Trophoblast cell (in vitro differentiated cells and primary cell): ENCODE measurements at regions not wholly inside any gene's neighbourhood (a gene's known extent, or its start where the extent isn't known, plus 50 kb on each side); places are given as distances from the start of the nearest gene placed in this dataset.

ENCODE experiments used
- DNase-seq, 2 donors: peaks; one replicate each; pipeline ENCODE4 v3.0.0-alpha.2; 2016
- H2AFZ ChIP-seq: 2 replicates; pipeline ENCODE4 v1.6.1; 2013; ENCODE audit warnings: low read length, moderate library complexity, mild to moderate bottlenecking; ENCODE audit not compliant: insufficient read depth, poor library complexity
- H2AK5ac ChIP-seq: 2 replicates; pipeline ENCODE4 v1.6.1; 2013; ENCODE audit warnings: mild to moderate bottlenecking, low read length
- H2BK120ac ChIP-seq: 2 replicates; pipeline ENCODE4 v1.6.1; 2013; ENCODE audit warnings: low read length, mild to moderate bottlenecking, moderate library complexity; ENCODE audit not compliant: insufficient read depth, poor library complexity
- H2BK12ac ChIP-seq: 2 replicates; pipeline ENCODE4 v1.6.1; 2013; ENCODE audit warnings: mild to moderate bottlenecking, low read length, moderate library complexity
- H2BK5ac ChIP-seq: 2 replicates; pipeline ENCODE4 v1.6.1; 2013; ENCODE audit warnings: low read length, low read depth, moderate library complexity, mild to moderate bottlenecking; ENCODE audit not compliant: poor library complexity
- H3K14ac ChIP-seq: 2 replicates; pipeline ENCODE4 v1.6.1; 2013; ENCODE audit warnings: mild to moderate bottlenecking, low read length
- H3K18ac ChIP-seq: 2 replicates; pipeline ENCODE4 v1.6.1; 2013; ENCODE audit warnings: mild to moderate bottlenecking, low read length
- H3K23ac ChIP-seq: 2 replicates; pipeline ENCODE4 v1.6.1; 2013; ENCODE audit warnings: low read length
- H3K27ac ChIP-seq: 2 replicates; pipeline ENCODE4 v1.5.1; 2013; ENCODE audit warnings: low read depth, mild to moderate bottlenecking, inconsistent platforms, low read length, moderate library complexity
- H3K27me3 ChIP-seq: 2 replicates; pipeline ENCODE4 v1.6.1; 2013; ENCODE audit warnings: inconsistent platforms, mild to moderate bottlenecking, low read length, moderate library complexity; ENCODE audit not compliant: insufficient read depth
- H3K36me3 ChIP-seq, 2 experiments: 1 replicate in 1 of 2; 2 replicates in 1 of 2; pipeline ENCODE4 v1.6.1; 2013; ENCODE audit warnings: low read length in 2 of 2, mild to moderate bottlenecking in 2 of 2, moderate library complexity in 1 of 2; ENCODE audit not compliant: insufficient read depth in 2 of 2, control insufficient read depth in 1 of 2
- H3K4ac ChIP-seq: 2 replicates; pipeline ENCODE4 v1.6.1; 2013; ENCODE audit warnings: low read depth, mild to moderate bottlenecking, low read length, moderate library complexity
- H3K4me1 ChIP-seq, 2 experiments: 1 replicate in 1 of 2; 2 replicates in 1 of 2; pipeline ENCODE4 v1.6.1; 2013; ENCODE audit warnings: low read length in 2 of 2, mild to moderate bottlenecking in 2 of 2, moderate library complexity in 1 of 2; ENCODE audit not compliant: insufficient read depth in 2 of 2, control insufficient read depth in 1 of 2
- H3K4me2 ChIP-seq: 2 replicates; pipeline ENCODE4 v1.6.1; 2013; ENCODE audit warnings: inconsistent platforms, mild to moderate bottlenecking, low read length, moderate library complexity
- H3K4me3 ChIP-seq: 2 replicates; pipeline ENCODE4 v1.5.1; 2013; ENCODE audit warnings: mild to moderate bottlenecking, low read depth, low read length, inconsistent platforms
- H3K79me1 ChIP-seq: one replicate; pipeline ENCODE4 v1.6.1; 2013; ENCODE audit warnings: low read length
- H3K79me2 ChIP-seq: 2 replicates; pipeline ENCODE4 v1.6.1; 2013; ENCODE audit warnings: low read length, mild to moderate bottlenecking; ENCODE audit not compliant: control insufficient read depth, insufficient read depth, poor library complexity
- H3K9ac ChIP-seq: 2 replicates; pipeline ENCODE4 v1.6.1; 2013; ENCODE audit warnings: mild to moderate bottlenecking, low read length
- H3K9me3 ChIP-seq: 2 replicates; pipeline ENCODE4 v1.6.1; 2013; ENCODE audit warnings: low read depth, mild to moderate bottlenecking, control low read depth, inconsistent platforms, low read length; ENCODE audit not compliant: insufficient read depth
- H4K12ac ChIP-seq: 2 replicates; pipeline ENCODE4 v1.6.1; 2013; ENCODE audit warnings: low read depth, mild to moderate bottlenecking, low read length, moderate library complexity
- H4K8ac ChIP-seq: 2 replicates; pipeline ENCODE4 v1.6.1; 2013; ENCODE audit warnings: low read depth, mild to moderate bottlenecking, low read length, moderate library complexity
- H4K91ac ChIP-seq: one replicate; pipeline ENCODE4 v1.6.1; 2013; ENCODE audit warnings: low read depth, mild to moderate bottlenecking, low read length, moderate library complexity
- WGBS: extraction: QIAGEN DNeasy Blood & Tissue Kit; methylation state at CpG from one replicate; pipeline ENCODE4 v1.1.7; 2013; ENCODE audit warnings: missing lambda C conversion rate; ENCODE audit not compliant: insufficient read length, insufficient coverage; ENCODE audit errors: extremely low coverage; 5-methylcytosine and 5-hydroxymethylcytosine counted together

DNA sequence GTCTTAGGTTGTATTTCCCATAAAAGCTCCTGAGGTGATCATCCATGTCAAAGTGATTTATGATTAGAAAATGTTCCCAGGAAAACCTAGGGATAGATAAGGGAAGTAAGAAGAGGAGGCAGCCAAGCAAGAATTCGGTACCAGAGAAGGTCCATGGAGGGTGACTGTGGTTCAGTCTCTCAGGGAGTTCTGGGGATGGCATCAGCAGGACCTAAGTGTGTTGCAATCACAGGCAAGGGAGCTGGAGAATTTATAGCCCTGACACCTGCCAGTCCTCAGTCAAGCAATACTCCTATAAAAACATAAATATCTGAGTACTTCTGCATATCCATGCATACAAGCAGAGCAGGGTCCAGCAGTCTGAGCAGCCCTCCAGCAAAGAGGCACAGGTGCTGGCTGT, 95.6 kb upstream of the TOPAZ1 start:
- Histone ChIP-seq H2AK5ac (no peak overlapping the region), H3K9ac (no peak overlapping the region), H3K36me3 (no peaks in the 10 kb centered on the region), H3K4ac (no peak overlapping the region), H4K91ac (no peak overlapping the region), H3K9me3 (no peaks in the 10 kb centered on the region), H2AFZ (no peak overlapping the region), H2BK5ac (no peak overlapping the region), H3K14ac (no peak overlapping the region), H3K4me2 (no peak overlapping the region), H3K23ac (no peak overlapping the region), H4K12ac (no peak overlapping the region), H3K79me2 (no peaks in the 10 kb centered on the region), H2BK120ac (no peak overlapping the region), H3K4me3 (no peak overlapping the region), H3K79me1 (no peaks in the 10 kb centered on the region), H3K4me1 (no peaks in the 10 kb centered on the region), H3K27me3 (no peaks in the 10 kb centered on the region), H3K27ac (no peak overlapping the region), H2BK12ac (no peak overlapping the region), H4K8ac (no peak overlapping the region), H3K18ac (no peak overlapping the region)
- no peak for DNase-seq
- WGBS, result no CpG with 5 or more reads among the region's 1 CpG

DNA sequence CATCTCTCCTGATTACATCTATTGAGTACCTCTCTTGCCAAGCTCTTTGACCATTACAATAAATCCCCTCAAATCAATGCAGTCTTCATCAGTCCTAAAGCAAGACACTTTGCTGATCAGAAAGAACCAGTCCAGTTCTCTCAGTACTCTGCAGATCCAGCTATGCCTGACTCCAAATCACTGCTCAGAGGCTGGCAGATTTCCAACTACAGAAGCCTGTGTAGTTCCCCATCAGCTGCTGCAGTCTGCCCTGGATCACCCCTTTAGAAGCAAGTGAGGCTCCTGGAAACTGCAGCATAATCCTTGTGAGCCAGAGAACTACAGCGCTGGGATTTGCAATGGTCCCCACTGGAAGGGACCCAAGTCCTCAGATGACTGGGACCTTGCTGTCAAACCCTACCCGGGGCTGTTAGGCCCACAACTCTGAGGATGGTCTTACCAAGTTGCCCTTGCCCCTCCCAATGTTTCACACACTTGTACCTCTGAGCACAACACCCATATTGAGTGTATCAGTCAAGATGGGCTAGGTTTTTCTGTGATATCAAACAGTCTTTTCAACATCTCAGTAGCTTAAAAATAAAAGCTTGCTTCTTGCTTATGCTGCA, 81.9 kb upstream of the TOPAZ1 start:
- Histone ChIP-seq H3K4me3 (no peak overlapping the region), H4K91ac (no peak overlapping the region), H3K79me2 (no peaks in the 10 kb centered on the region), H3K36me3 (no peaks in the 10 kb centered on the region), H4K12ac (no peak overlapping the region), H2AK5ac (no peak overlapping the region), H3K4me1 (no peaks in the 10 kb centered on the region), H3K4ac (no peak overlapping the region), H2BK120ac (no peak overlapping the region), H3K14ac (no peak overlapping the region), H2BK12ac (no peak overlapping the region), H3K9me3 (no peaks in the 10 kb centered on the region), H3K18ac (no peak overlapping the region), H3K27ac (no peak overlapping the region), H3K27me3 (no peaks in the 10 kb centered on the region), H2BK5ac (no peak overlapping the region), H4K8ac (no peak overlapping the region), H3K23ac (no peak overlapping the region), H3K79me1 (no peaks in the 10 kb centered on the region), H3K9ac (no peak overlapping the region), H2AFZ (no peak overlapping the region), H3K4me2 (no peak overlapping the region)
- DNase-seq, result no peak
- WGBS, result no CpG with 5 or more reads among the region's 2 CpGs

DNA sequence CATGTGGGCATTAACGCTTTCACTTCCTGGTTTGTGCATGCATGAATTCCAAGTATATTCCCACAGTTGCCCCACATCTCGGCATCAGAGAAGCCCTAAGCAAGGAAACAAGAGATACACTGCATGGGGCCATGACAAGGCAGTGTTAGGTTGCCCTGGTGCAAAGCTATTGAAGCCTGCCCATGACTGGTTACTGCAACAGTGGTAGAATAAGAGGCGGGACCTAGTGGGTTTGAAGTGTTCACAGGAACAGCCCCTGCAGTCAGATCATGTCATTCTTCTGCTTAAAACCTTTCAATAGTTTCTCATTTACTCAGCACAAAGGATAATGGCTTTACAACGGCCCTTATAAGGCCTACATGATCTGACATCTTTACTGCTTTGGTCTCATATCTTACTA, 80.9 kb upstream of the TOPAZ1 start:
- H3K27ac ChIP-seq, result no peak overlapping the region
- H3K36me3 ChIP-seq, result no peaks in the 10 kb centered on the region
- no peak overlapping the region for H2AFZ ChIP-seq
- no peaks in the 10 kb centered on the region for H3K79me2 ChIP-seq
- H3K18ac ChIP-seq, result no peak overlapping the region
- no peak for DNase-seq
- H3K23ac ChIP-seq, result no peak overlapping the region
- H2BK5ac ChIP-seq, result no peak overlapping the region
- H2BK120ac ChIP-seq, result no peak overlapping the region
- H4K8ac ChIP-seq, result no peak overlapping the region
- H3K79me1 ChIP-seq, result no peaks in the 10 kb centered on the region
- no peaks in the 10 kb centered on the region for H3K4me1 ChIP-seq
- no peak overlapping the region for H3K14ac ChIP-seq
- H3K4me3 ChIP-seq, result no peak overlapping the region
- H2AK5ac ChIP-seq, result no peak overlapping the region
- no peaks in the 10 kb centered on the region for H3K9me3 ChIP-seq
- H3K4ac ChIP-seq, result no peak overlapping the region
- no peak overlapping the region for H4K12ac ChIP-seq
- no peak overlapping the region for H3K9ac ChIP-seq
- no peak overlapping the region for H4K91ac ChIP-seq
- no peaks in the 10 kb centered on the region for H3K27me3 ChIP-seq
- H2BK12ac ChIP-seq, result no peak overlapping the region
- no peak overlapping the region for H3K4me2 ChIP-seq
- no CpG with 5 or more reads among the region's 4 CpGs for WGBS

DNA sequence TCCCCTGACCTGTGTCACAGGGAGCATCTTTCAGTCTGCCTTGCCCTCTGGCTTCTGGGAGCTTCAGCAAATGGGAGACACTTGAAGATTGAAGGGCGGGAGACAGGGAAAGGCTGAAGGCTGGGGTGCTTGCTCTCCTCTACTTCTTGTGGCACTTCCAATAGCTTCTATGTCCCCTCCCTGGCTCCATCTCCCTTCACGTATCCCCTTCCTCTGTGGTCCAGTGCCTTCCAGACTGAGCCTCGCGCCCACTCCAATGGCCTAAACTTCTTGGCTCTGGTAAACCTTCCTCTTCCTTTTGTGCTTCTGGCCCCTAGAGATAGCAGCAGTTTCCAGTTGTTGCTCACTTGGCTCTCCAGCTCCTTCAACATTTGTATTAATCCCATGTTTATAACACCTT, 69.8 kb upstream of the TOPAZ1 start:
- H3K14ac ChIP-seq, result no peak overlapping the region
- H3K18ac ChIP-seq, result no peak overlapping the region
- no peak overlapping the region for H3K9ac ChIP-seq
- H2BK5ac ChIP-seq, result no peak overlapping the region
- no peaks in the 10 kb centered on the region for H3K27me3 ChIP-seq
- no peak overlapping the region for H3K23ac ChIP-seq
- H3K79me1 ChIP-seq, result no peaks in the 10 kb centered on the region
- H3K4me3 ChIP-seq, result no peak overlapping the region
- H4K91ac ChIP-seq, result no peak overlapping the region
- no peak overlapping the region for H3K27ac ChIP-seq
- no peak overlapping the region for H2BK120ac ChIP-seq
- H3K79me2 ChIP-seq, result no peaks in the 10 kb centered on the region
- H3K36me3 ChIP-seq, result no peaks in the 10 kb centered on the region
- H3K4me2 ChIP-seq, result no peak overlapping the region
- no peak overlapping the region for H3K4ac ChIP-seq
- H2AK5ac ChIP-seq, result no peak overlapping the region
- no peak for DNase-seq
- WGBS, result no CpG with 5 or more reads among the region's 4 CpGs
- no peak overlapping the region for H4K12ac ChIP-seq
- no peaks in the 10 kb centered on the region for H3K4me1 ChIP-seq
- no peak overlapping the region for H4K8ac ChIP-seq
- no peak overlapping the region for H2BK12ac ChIP-seq
- peaks cover 6% of the 10 kb centered on the region for H3K9me3 ChIP-seq
- no peak overlapping the region for H2AFZ ChIP-seq
